HepG2 (cell line): ENCODE measurements at regions not wholly inside any gene's neighbourhood (a gene's known extent, or its start where the extent isn't known, plus 50 kb on each side); places are given as distances from the start of the nearest gene placed in this dataset.

ENCODE experiments used
- ATAC-seq: fragments of 200-7000 bp; cut with Tn5 transposase; 3 replicates; pipeline ENCODE4 v1.9.1; 2020; ENCODE audit warnings: mild to moderate bottlenecking, moderate library complexity
- BruUV-seq: library from RNA; stranded (reverse); fragments of 400-500 nt; replicated peaks from 2 replicates; lab custom pipeline; 2021; lab: Mats Ljungman, UMichigan
- CTCF ChIA-PET: fragments of 300-600 bp; formaldehyde crosslinking; extraction: SDS; loops from one replicate; lab custom pipeline; 2021; ENCODE audit warnings: low total read pairs, inconsistent platforms, low intra/inter-chr PET ratio; lab: Yijun Ruan, JAX
- POLR2A ChIA-PET: fragments of 350-600 bp; sonication (Branson Sonifier 250); formaldehyde crosslinking; loops from one replicate; lab custom pipeline; 2020; ENCODE audit warnings: antibody characterized with exemption, inconsistent platforms; lab: Yijun Ruan, JAX
- DNase-seq: peaks from one replicate; pipeline ENCODE4 v3.0.0-alpha.2; 2015; ENCODE audit warnings: low spot score
- FAIRE-seq: peaks from 3 replicates; lab custom pipeline; 2011; peaks lifted over from hg19 to GRCh38; lab: Jason Lieb, UNC
- H2AFZ ChIP-seq: one replicate; pipeline ENCODE4 v1.6.1; 2011; ENCODE audit warnings: low read length, inconsistent platforms
- H3K27ac ChIP-seq: fragments of 300-600 bp; 3 replicates; pipeline ENCODE4 v1.8.0; 2011; ENCODE audit warnings: mixed run types, mild to moderate bottlenecking, mixed read lengths, low read length, inconsistent platforms; ENCODE audit not compliant: insufficient read depth; ENCODE audit errors: extremely low read length
- H3K27me3 ChIP-seq, 2 experiments: fragments of 200-600 bp in 1 of 2; 2 replicates in 1 of 2; 3 replicates in 1 of 2; pipeline versions ENCODE4 v1.6.0 to v1.8.0; 2011; ENCODE audit warnings: low read length in 2 of 2, mild to moderate bottlenecking in 2 of 2, moderate library complexity in 2 of 2, inconsistent platforms in 1 of 2; ENCODE audit not compliant: insufficient read depth in 2 of 2, control insufficient read depth in 1 of 2
- H3K36me3 ChIP-seq, 2 experiments: fragments of 200-600 bp in 1 of 2; replicated peaks in 1 of 2; 2 replicates in 1 of 2; 3 replicates in 1 of 2; pipeline versions ENCODE4 v1.5.1 to v1.8.0; 2011; ENCODE audit warnings: low read length in 2 of 2, inconsistent platforms in 1 of 2; ENCODE audit not compliant: insufficient read depth in 2 of 2, control insufficient read depth in 1 of 2
- H3K4me1 ChIP-seq: 2 replicates; pipeline ENCODE4 v1.5.1; 2012; ENCODE audit warnings: low read length, inconsistent platforms; ENCODE audit not compliant: insufficient read depth
- H3K4me2 ChIP-seq: 2 replicates; pipeline ENCODE4 v1.6.0; 2011; ENCODE audit warnings: low read depth, low read length, inconsistent platforms
- H3K4me3 ChIP-seq, 3 experiments: fragments of 200-600 bp in 1 of 3; sonication (generic), shearing (Covaris generic) in 1 of 3; replicated peaks in 1 of 3; 2 replicates each; pipeline ENCODE4 v1.5.1; 2011 to 2016; ENCODE audit warnings: low read length in 3 of 3, inconsistent platforms in 2 of 3, low read depth in 2 of 3, mild to moderate bottlenecking in 2 of 3, control low read depth in 1 of 3, mixed read lengths in 1 of 3; ENCODE audit not compliant: insufficient read depth in 1 of 3
- H3K79me2 ChIP-seq: one replicate; pipeline ENCODE4 v1.6.1; 2011; ENCODE audit warnings: low read length, inconsistent platforms; ENCODE audit not compliant: insufficient read depth
- H3K9ac ChIP-seq: 2 replicates; pipeline ENCODE4 v1.6.0; 2011; ENCODE audit warnings: mild to moderate bottlenecking, low read depth, low read length, inconsistent platforms; ENCODE audit not compliant: insufficient read depth
- H3K9me3 ChIP-seq: 2 replicates; pipeline ENCODE4 v1.5.1; 2012; ENCODE audit warnings: mild to moderate bottlenecking, low read length
- H4K20me1 ChIP-seq: 2 replicates; pipeline ENCODE4 v1.6.0; 2011; ENCODE audit warnings: inconsistent platforms, mild to moderate bottlenecking, low read length, moderate library complexity; ENCODE audit not compliant: insufficient read depth
- BHLHE40 ChIP-seq: IDR thresholded peaks from 2 replicates; pipeline ENCODE4 v1.6.1; 2011; ENCODE audit warnings: low read length, improper control_type of control experiment
- DRAP1 ChIP-seq: IDR thresholded peaks from 2 replicates; pipeline ENCODE4 v1.6.1; 2016; ENCODE audit warnings: missing genetic modification reagents, missing compliant biosample characterization
- ISX ChIP-seq: sonication (generic); formaldehyde crosslinking; conservative IDR thresholded peaks from 2 replicates; pipeline ENCODE4 v1.5.0; 2020; ENCODE audit warnings: missing genetic modification reagents
- MEF2D ChIP-seq: sonication (generic); formaldehyde crosslinking; IDR thresholded peaks from 2 replicates; pipeline ENCODE4 v1.5.1; 2020; ENCODE audit warnings: mild to moderate bottlenecking, missing genetic modification reagents
- RERE ChIP-seq: IDR thresholded peaks from 2 replicates; pipeline ENCODE4 v1.6.1; 2016; ENCODE audit warnings: low read depth, missing genetic modification reagents, missing compliant biosample characterization
- THRA ChIP-seq: sonication (generic); formaldehyde crosslinking; IDR thresholded peaks from 2 replicates; pipeline ENCODE4 v1.4.0; 2020; ENCODE audit warnings: missing genetic modification reagents, borderline replicate concordance
- TOPORS ChIP-seq: sonication (generic); formaldehyde crosslinking; IDR thresholded peaks from 2 replicates; pipeline ENCODE4 v1.8.0; 2023; ENCODE audit warnings: mild to moderate bottlenecking, missing genetic modification reagents
- ZNF101 ChIP-seq: sonication (generic); formaldehyde crosslinking; IDR thresholded peaks from 2 replicates; pipeline ENCODE4 v1.4.0; 2020; ENCODE audit warnings: mild to moderate bottlenecking, low read depth, missing genetic modification reagents, borderline replicate concordance
- ZNF282 ChIP-seq: fragments of 450-650 bp; IDR thresholded peaks from 2 replicates; pipeline ENCODE4 v1.6.1; 2018; ENCODE audit not compliant: partially characterized antibody
- ZNF646 ChIP-seq: sonication (generic); formaldehyde crosslinking; IDR thresholded peaks from 2 replicates; pipeline ENCODE4 v1.9.0; 2021; ENCODE audit warnings: mild to moderate bottlenecking, missing genetic modification reagents
- WGBS: methylation state at CpG from one replicate; pipeline ENCODE4 v1.1.6; 2017; ENCODE audit warnings: low lambda C conversion rate; 5-methylcytosine and 5-hydroxymethylcytosine counted together
- in situ Hi-C: cut with HindIII; loops from 2 replicates; pipeline ENCODE4 v1.10.0; 2017; ENCODE audit warnings: low pct_unique_long_range_greater_than_20kb; ENCODE audit not compliant: extremely low pct_ligation_motif_present
- intact Hi-C: fragments of 100-400 bp; cut with micrococcal nuclease; formaldehyde crosslinking; loops from one replicate; pipeline ENCODE4 v1.10.0; 2022; ENCODE audit not compliant: unreplicated experiment

GRCh38 chrX:115362334-115363095 is 73.0 kb downstream of the LUZP4 start:
- 89% methylated on average over 9 of the region's 18 CpGs for WGBS
- Histone ChIP-seq H4K20me1 (no peaks in the 10 kb centered on the region), H3K27ac (no peak overlapping the region), H3K9ac (no peak overlapping the region), H3K36me3 (no peaks in the 10 kb centered on the region), H3K4me3 (no peak overlapping the region), H3K4me2 (no peak overlapping the region), H3K27me3 (no peaks in the 10 kb centered on the region), H2AFZ (no peak overlapping the region), H3K79me2 (no peaks in the 10 kb centered on the region), H3K4me1 (peaks cover 28% of the 10 kb centered on the region), H3K9me3 (no peaks in the 10 kb centered on the region)
- intact Hi-C loops, result no loop called here
- BruUV-seq, result no TSS peak
- POLR2A ChIA-PET, result no interaction called here
- ATAC-seq (no peak), FAIRE-seq (no peak), DNase-seq (no peak)
- CTCF ChIA-PET, result no interaction called here
- in situ Hi-C loops, result no loop called here
- TF ChIP-seq ZNF101 (CRISPR knock-in tag), result no peak
- TF ChIP-seq ISX (CRISPR knock-in tag), result no peak
- no peak for TF ChIP-seq MEF2D (CRISPR knock-in tag)
- TF ChIP-seq THRA (CRISPR knock-in tag), result no peak
- TF ChIP-seq TOPORS (CRISPR knock-in tag), result no peak
- TF ChIP-seq BHLHE40, result no peak
- TF ChIP-seq RERE (CRISPR knock-in tag), result no peak
- no peak for TF ChIP-seq ZNF646
- no peak for TF ChIP-seq ZNF282
- TF ChIP-seq DRAP1, result no peak
